Small intestine (tissue), 7 donors: ENCODE measurements at regions not wholly inside any gene's neighbourhood (a gene's known extent, or its start where the extent isn't known, plus 50 kb on each side); places are given as distances from the start of the nearest gene placed in this dataset.

Experiments used
- DNase-seq, 2 donors: peaks; one replicate each; pipeline versions ENCODE4 v3.0.0 to v3.0.0-alpha.2; 2013
- FAIRE-seq: peaks from 2 replicates; lab custom pipeline; 2012; peaks lifted over from hg19 to GRCh38; lab: Jason Lieb, UNC
- H3K27ac ChIP-seq, 3 donors: one replicate each; pipeline ENCODE4 v1.5.1; 2013; ENCODE audit warnings: low read length in 2 of 3, mild to moderate bottlenecking in 2 of 3, control low read depth in 1 of 3, inconsistent platforms in 1 of 3, low read depth in 1 of 3, moderate library complexity in 1 of 3
- H3K27me3 ChIP-seq, 3 donors: one replicate each; pipeline ENCODE4 v1.6.1; 2013; ENCODE audit warnings: low read length in 3 of 3, inconsistent platforms in 1 of 3; ENCODE audit not compliant: control insufficient read depth in 3 of 3, insufficient read depth in 3 of 3
- H3K36me3 ChIP-seq, 3 donors: one replicate each; pipeline ENCODE4 v1.6.1; 2013; ENCODE audit warnings: low read length in 3 of 3, inconsistent platforms in 1 of 3, low read depth in 1 of 3, mild to moderate bottlenecking in 1 of 3, moderate library complexity in 1 of 3; ENCODE audit not compliant: control insufficient read depth in 3 of 3, insufficient read depth in 2 of 3
- H3K4me1 ChIP-seq, 3 donors: one replicate each; pipeline ENCODE4 v1.6.1; 2013; ENCODE audit warnings: low read length in 2 of 3, inconsistent platforms in 1 of 3, low read depth in 1 of 3, mild to moderate bottlenecking in 1 of 3, moderate library complexity in 1 of 3; ENCODE audit not compliant: control insufficient read depth in 3 of 3, insufficient read depth in 2 of 3
- H3K4me3 ChIP-seq, 3 donors: one replicate each; pipeline ENCODE4 v1.5.1; 2013; ENCODE audit warnings: low read length in 3 of 3, control low read depth in 1 of 3, inconsistent platforms in 1 of 3, low read depth in 1 of 3, mild to moderate bottlenecking in 1 of 3, moderate library complexity in 1 of 3
- H3K9me3 ChIP-seq, 2 donors: one replicate each; pipeline ENCODE4 v1.6.1; 2013; ENCODE audit warnings: low read depth in 1 of 2, low read length in 1 of 2; ENCODE audit not compliant: control insufficient read depth in 2 of 2, insufficient read depth in 1 of 2
- WGBS, 3 donors: extraction: QIAGEN DNeasy Blood & Tissue Kit; methylation state at CpG; one replicate each; pipeline ENCODE4 v1.1.7; 2013; 5-methylcytosine and 5-hydroxymethylcytosine counted together
- donor health status: healthy with polysubstance abuse.
- donor health status: control.
- donor health status: control.
- donor health status: Bipolar disorder and iron deficiency.
- donor health status: healthy.

GRCh38 chr4:153090181-153090580, 114.1 kb upstream of the TRIM2 start:
- 90 to 91% (median 90%) methylated on average over 2 of the region's 2 CpGs for WGBS, 3 donors
- Histone ChIP-seq H3K4me1 (no peaks in the 10 kb centered on the region), H3K36me3 (no peaks in the 10 kb centered on the region), H3K27ac (no peak overlapping the region), H3K27me3 (no peaks in the 10 kb centered on the region), H3K9me3 (no peaks in the 10 kb centered on the region), H3K4me3 (no peak overlapping the region)
- DNase-seq (no peak), FAIRE-seq (no peak)

- FAIRE-seq (no peak), DNase-seq (peak in 1 of 2 donors; percentile 35)
- Histone ChIP-seq H3K4me3 (no peak overlapping the region), H3K36me3 (no peaks in the 10 kb centered on the region), H3K27me3 (no peaks in the 10 kb centered on the region), H3K4me1 (no peaks in the 10 kb centered on the region), H3K9me3 (no peaks in the 10 kb centered on the region), H3K27ac (no peak overlapping the region)
- WGBS, 3 donors = 60 to 82% (median 67%) methylated on average over 6 of the region's 6 CpGs
These were observed 113.4 kb upstream of the TRIM2 start for GRCh38 chr4:153090670-153091385.

- no peak overlapping the region for H3K27ac ChIP-seq
- H3K4me1 ChIP-seq = no peaks in the 10 kb centered on the region
- 70 to 92% (median 87%) methylated on average over 1 of the region's 1 CpG for WGBS, 3 donors
- H3K9me3 ChIP-seq = no peaks in the 10 kb centered on the region
- FAIRE-seq = no peak
- H3K4me3 ChIP-seq = no peak overlapping the region
- no peaks in the 10 kb centered on the region for H3K27me3 ChIP-seq
- H3K36me3 ChIP-seq = no peaks in the 10 kb centered on the region
- DNase-seq = no peak
These were observed 110.8 kb upstream of the TRIM2 start for GRCh38 chr4:153093396-153093795.

GRCh38 chr4:153093802-153094201, 110.4 kb upstream of the TRIM2 start:
- FAIRE-seq (no peak), DNase-seq (no peak)
- Histone ChIP-seq H3K4me3 (no peak overlapping the region), H3K27me3 (no peaks in the 10 kb centered on the region), H3K4me1 (no peaks in the 10 kb centered on the region), H3K27ac (no peak overlapping the region), H3K36me3 (no peaks in the 10 kb centered on the region), H3K9me3 (no peaks in the 10 kb centered on the region)
- 62 to 83% (median 68%) methylated on average over 3 to 4 of the region's 4 CpGs for WGBS, 3 donors

GRCh38 chr4:153094435-153094834, 109.8 kb upstream of the TRIM2 start:
- no peak overlapping the region for H3K27ac ChIP-seq
- no peak for FAIRE-seq
- no peaks in the 10 kb centered on the region for H3K4me1 ChIP-seq
- 84 to 86% (median 85%) methylated on average over 3 of the region's 3 CpGs for WGBS, 3 donors
- no peak for DNase-seq
- no peaks in the 10 kb centered on the region for H3K9me3 ChIP-seq
- H3K27me3 ChIP-seq = no peaks in the 10 kb centered on the region
- no peaks in the 10 kb centered on the region for H3K36me3 ChIP-seq
- no peak overlapping the region for H3K4me3 ChIP-seq

- DNase-seq = no peak
- Histone ChIP-seq H3K36me3 (no peaks in the 10 kb centered on the region), H3K4me3 (no peak overlapping the region), H3K4me1 (no peaks in the 10 kb centered on the region), H3K9me3 (no peaks in the 10 kb centered on the region), H3K27ac (no peak overlapping the region), H3K27me3 (no peaks in the 10 kb centered on the region)
- 81 to 89% (median 81%) methylated on average over 14 of the region's 14 CpGs for WGBS, 3 donors
- FAIRE-seq = no peak
These were observed 108.6 kb upstream of the TRIM2 start for GRCh38 chr4:153095448-153096204.

GRCh38 chr4:153096344-153096743, 107.9 kb upstream of the TRIM2 start:
- no peak overlapping the region for H3K27ac ChIP-seq
- H3K4me1 ChIP-seq = no peaks in the 10 kb centered on the region
- no peaks in the 10 kb centered on the region for H3K9me3 ChIP-seq
- no peak for DNase-seq
- no peaks in the 10 kb centered on the region for H3K27me3 ChIP-seq
- H3K36me3 ChIP-seq = no peaks in the 10 kb centered on the region
- no peak for FAIRE-seq
- no peak overlapping the region for H3K4me3 ChIP-seq
- 91 to 95% (median 91%) methylated on average over 3 of the region's 3 CpGs for WGBS, 3 donors

- Histone ChIP-seq H3K27me3 (no peaks in the 10 kb centered on the region), H3K4me1 (no peaks in the 10 kb centered on the region), H3K9me3 (no peaks in the 10 kb centered on the region), H3K36me3 (no peaks in the 10 kb centered on the region), H3K4me3 (no peak overlapping the region), H3K27ac (no peak overlapping the region)
- DNase-seq (no peak), FAIRE-seq (no peak)
- 60 to 74% (median 72%) methylated on average over 3 of the region's 3 CpGs for WGBS, 3 donors
These were observed 105.8 kb upstream of the TRIM2 start for GRCh38 chr4:153098427-153098826.
